ENCODE measurements at regions not wholly inside any gene's neighbourhood (a gene's known extent, or its start where the extent isn't known, plus 50 kb on each side); places are given as distances from the start of the nearest gene placed in this dataset.

DNA sequence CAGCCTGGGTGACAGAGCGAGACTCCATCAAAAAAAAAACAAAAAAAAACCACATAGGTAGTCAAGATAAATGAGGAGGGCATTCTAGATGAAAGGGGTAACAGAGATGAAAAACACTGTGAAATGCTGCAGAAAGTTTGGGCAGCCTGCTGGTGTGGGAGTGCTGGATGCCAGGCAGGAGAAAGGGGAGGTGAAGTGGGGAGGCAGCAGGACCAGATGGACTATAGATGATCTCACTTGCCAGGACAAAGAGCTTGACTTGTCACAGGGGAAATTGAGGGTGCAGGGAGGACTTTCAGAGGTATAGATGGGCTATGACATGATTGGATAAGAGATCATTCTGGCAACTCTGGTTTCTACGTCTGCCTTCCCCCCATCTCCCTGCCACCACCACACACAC lies 519.7 kb upstream of the ZFP42 start:
- Histone ChIP-seq H3K4me3 (replicated peaks; ENCODE audit: insufficient read depth, low read length) (no peak overlapping the region), H3K27ac (replicated peaks) (no peak overlapping the region), H3K27me3 (ENCODE audit: insufficient read depth, poor library complexity, severe bottlenecking) (no peaks in the 10 kb centered on the region)
- DNase-seq (ENCODE audit: low read depth in 1 of 2, low spot score in 1 of 2), result no peak
- TF ChIP-seq POLR2AphosphoS5 (IDR thresholded peaks at IDR 0.05; ENCODE audit: low read depth) (no peak), REST (IDR thresholded peaks at IDR 0.05; ENCODE audit: insufficient replicate concordance, low read depth) (no peak), GABPA (IDR thresholded peaks at IDR 0.05; ENCODE audit: low read depth) (no peak), SPI1 (IDR thresholded peaks at IDR 0.05; ENCODE audit: borderline replicate concordance, low read depth) (no peak)
- TF ChIP-seq, protein P1, sequence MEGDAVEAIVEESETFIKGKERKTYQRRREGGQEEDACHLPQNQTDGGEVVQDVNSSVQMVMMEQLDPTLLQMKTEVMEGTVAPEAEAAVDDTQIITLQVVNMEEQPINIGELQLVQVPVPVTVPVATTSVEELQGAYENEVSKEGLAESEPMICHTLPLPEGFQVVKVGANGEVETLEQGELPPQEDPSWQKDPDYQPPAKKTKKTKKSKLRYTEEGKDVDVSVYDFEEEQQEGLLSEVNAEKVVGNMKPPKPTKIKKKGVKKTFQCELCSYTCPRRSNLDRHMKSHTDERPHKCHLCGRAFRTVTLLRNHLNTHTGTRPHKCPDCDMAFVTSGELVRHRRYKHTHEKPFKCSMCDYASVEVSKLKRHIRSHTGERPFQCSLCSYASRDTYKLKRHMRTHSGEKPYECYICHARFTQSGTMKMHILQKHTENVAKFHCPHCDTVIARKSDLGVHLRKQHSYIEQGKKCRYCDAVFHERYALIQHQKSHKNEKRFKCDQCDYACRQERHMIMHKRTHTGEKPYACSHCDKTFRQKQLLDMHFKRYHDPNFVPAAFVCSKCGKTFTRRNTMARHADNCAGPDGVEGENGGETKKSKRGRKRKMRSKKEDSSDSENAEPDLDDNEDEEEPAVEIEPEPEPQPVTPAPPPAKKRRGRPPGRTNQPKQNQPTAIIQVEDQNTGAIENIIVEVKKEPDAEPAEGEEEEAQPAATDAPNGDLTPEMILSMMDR (IDR thresholded peaks at IDR 0.05; ENCODE audit: insufficient read depth, low read length), result no peak

DNA sequence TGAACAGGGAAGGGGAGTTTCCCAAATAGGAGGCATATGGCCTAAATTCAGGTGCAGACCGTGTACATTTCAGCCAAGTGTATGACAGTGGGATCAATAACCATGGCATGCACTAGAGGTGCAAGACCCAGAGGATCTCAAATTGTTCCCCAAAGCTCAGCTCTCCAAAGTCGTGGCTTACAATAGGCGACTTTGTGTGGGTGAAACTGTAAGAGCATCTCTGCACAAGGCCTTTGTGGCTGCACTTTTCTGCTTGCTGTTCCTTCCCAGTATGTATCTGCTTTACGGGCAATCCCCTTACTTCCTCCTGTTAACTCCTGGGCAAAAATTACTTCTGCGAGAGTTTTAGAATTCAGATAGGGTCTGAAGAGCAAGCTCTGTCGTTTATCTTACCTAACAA lies 518.3 kb upstream of the ZFP42 start:
- TF ChIP-seq POLR2AphosphoS5 (IDR thresholded peaks at IDR 0.05; ENCODE audit: low read depth), result no peak
- no peak for TF ChIP-seq SPI1 (IDR thresholded peaks at IDR 0.05; ENCODE audit: borderline replicate concordance, low read depth)
- TF ChIP-seq REST (IDR thresholded peaks at IDR 0.05; ENCODE audit: insufficient replicate concordance, low read depth), result no peak
- TF ChIP-seq, protein P1 (IDR thresholded peaks at IDR 0.05; ENCODE audit: insufficient read depth, low read length), result no peak
- TF ChIP-seq GABPA (IDR thresholded peaks at IDR 0.05; ENCODE audit: low read depth), result no peak
- Histone ChIP-seq H3K27ac (replicated peaks) (no peak overlapping the region), H3K27me3 (ENCODE audit: insufficient read depth, poor library complexity, severe bottlenecking) (no peaks in the 10 kb centered on the region), H3K4me3 (replicated peaks; ENCODE audit: insufficient read depth, low read length) (no peak overlapping the region)
- no peak for DNase-seq (ENCODE audit: low read depth in 1 of 2, low spot score in 1 of 2)

- TF ChIP-seq GABPA (IDR thresholded peaks at IDR 0.05; ENCODE audit: low read depth), result no peak
- TF ChIP-seq SPI1 (IDR thresholded peaks at IDR 0.05; ENCODE audit: borderline replicate concordance, low read depth), result no peak
- TF ChIP-seq, protein P1 (IDR thresholded peaks at IDR 0.05; ENCODE audit: insufficient read depth, low read length), result no peak
- TF ChIP-seq POLR2AphosphoS5 (IDR thresholded peaks at IDR 0.05; ENCODE audit: low read depth), result no peak
- TF ChIP-seq REST (IDR thresholded peaks at IDR 0.05; ENCODE audit: insufficient replicate concordance, low read depth), result no peak
- Histone ChIP-seq H3K27me3 (ENCODE audit: insufficient read depth, poor library complexity, severe bottlenecking) (no peaks in the 10 kb centered on the region), H3K4me3 (replicated peaks; ENCODE audit: insufficient read depth, low read length) (no peak overlapping the region), H3K27ac (replicated peaks) (no peak overlapping the region)
- DNase-seq (ENCODE audit: low read depth in 1 of 2, low spot score in 1 of 2), result no peak
These were observed 517.1 kb upstream of the ZFP42 start for GRCh38 chr4:187478292-187479140.
